ENCODE measurements at regions not wholly inside any gene's neighbourhood (a gene's known extent, or its start where the extent isn't known, plus 50 kb on each side); places are given as distances from the start of the nearest gene placed in this dataset.

- no peak for TF ChIP-seq CTCF (IDR thresholded peaks at IDR 0.05; ENCODE audit: low read depth, low read length)
- TF ChIP-seq MYC (IDR thresholded peaks at IDR 0.05; ENCODE audit: low read depth, low read length) = no peak
These were observed 142.4 kb downstream of the EPC1 start for GRCh38 chr10:32204606-32205005.

All from NB4 (cell line).